Renal cortex interstitium (tissue), 11 donors: ENCODE measurements at regions not wholly inside any gene's neighbourhood (a gene's known extent, or its start where the extent isn't known, plus 50 kb on each side); places are given as distances from the start of the nearest gene placed in this dataset.
A peak's percentile ranks its signal among the peaks of the same experiment; 100 is the strongest.
"Not testable (repeated sequence)": the region's sequence is repeated elsewhere in the genome, so short reads cannot be mapped to it uniquely, and the experiment has no call there.

Experiments
- DNase-seq, 11 donors: peaks; one replicate each; pipeline ENCODE4 v3.0.0-alpha.2; 2013; ENCODE audit warnings: low read depth in 9 of 11, low spot score in 4 of 11; ENCODE audit errors: extremely low read depth in 1 of 11

GRCh38 chr9:31740705-31741104 is 643.7 kb upstream of the ACO1 start:
- DNase-seq: no peak

- DNase-seq: no peak
Measured at GRCh38 chr9:31744589-31744988, 639.9 kb upstream of the ACO1 start.

GRCh38 chr9:31745468-31745867 is 639.0 kb upstream of the ACO1 start:
- no peak for DNase-seq

- no peak for DNase-seq
Measured at GRCh38 chr9:31745886-31746285, 638.6 kb upstream of the ACO1 start.

GRCh38 chr9:31753756-31754155 is 630.7 kb upstream of the ACO1 start:
- no peak for DNase-seq

- no peak for DNase-seq
Measured at GRCh38 chr9:31759703-31760102, 624.7 kb upstream of the ACO1 start.

GRCh38 chr9:31774021-31774420 is 610.4 kb upstream of the ACO1 start:
- DNase-seq: not testable (repeated sequence)

- DNase-seq: no peak
Measured at GRCh38 chr9:31774571-31774970, 609.9 kb upstream of the ACO1 start.

GRCh38 chr9:31776471-31776870 is 608.0 kb upstream of the ACO1 start:
- no peak for DNase-seq

GRCh38 chr9:31783491-31783890 is 601.0 kb upstream of the ACO1 start:
- DNase-seq: no peak

- DNase-seq: no peak
Measured at GRCh38 chr9:31790720-31791119, 593.7 kb upstream of the ACO1 start.

- peak in 5 of 11 donors; percentile 1 to 11 (median 6) for DNase-seq
Measured at GRCh38 chr9:31799953-31800609, 584.4 kb upstream of the ACO1 start.

- no peak for DNase-seq
Measured at GRCh38 chr9:31807574-31808256, 576.7 kb upstream of the ACO1 start.

GRCh38 chr9:31808766-31809165 is 575.7 kb upstream of the ACO1 start:
- no peak for DNase-seq

- DNase-seq: no peak
Measured at GRCh38 chr9:31820426-31820825, 564.0 kb upstream of the ACO1 start.

GRCh38 chr9:31821583-31821982 is 562.9 kb upstream of the ACO1 start:
- DNase-seq: no peak

- no peak for DNase-seq
Measured at GRCh38 chr9:31823365-31823764, 561.1 kb upstream of the ACO1 start.

GRCh38 chr9:31824860-31825259 is 559.6 kb upstream of the ACO1 start:
- DNase-seq: no peak

- no peak for DNase-seq
Measured at GRCh38 chr9:31837211-31837610, 547.2 kb upstream of the ACO1 start.

GRCh38 chr9:31839273-31839672 is 545.2 kb upstream of the ACO1 start:
- DNase-seq: peak in 4 of 11 donors; percentile 2 to 6 (median 4)

- DNase-seq: no peak
Measured at GRCh38 chr9:31840702-31841101, 543.7 kb upstream of the ACO1 start.
